Lung (tissue), 11 donors: ENCODE measurements at regions not wholly inside any gene's neighbourhood (a gene's known extent, or its start where the extent isn't known, plus 50 kb on each side); places are given as distances from the start of the nearest gene placed in this dataset.

ENCODE experiments used
- ATAC-seq: fragments of 200-7000 bp; cut with Tn5 transposase; one replicate; pipeline ENCODE4 v1.9.1; 2020; ENCODE audit warnings: moderate number of reproducible peaks; ENCODE audit not compliant: insufficient read depth, low FRiP score
- DNase-seq, 3 donors: peaks; one replicate each; pipeline ENCODE4 v3.0.0-alpha.2; 2013 to 2017
- H3K27ac ChIP-seq, 2 donors: one replicate each; pipeline ENCODE4 v1.5.1; 2013; ENCODE audit warnings: mild to moderate bottlenecking in 2 of 2, moderate library complexity in 2 of 2, control low read depth in 1 of 2, inconsistent platforms in 1 of 2, low read depth in 1 of 2, low read length in 1 of 2
- H3K27me3 ChIP-seq, 3 donors: one replicate each; pipeline ENCODE4 v1.5.1; 2013; ENCODE audit warnings: low read length in 2 of 3; ENCODE audit not compliant: control insufficient read depth in 3 of 3, insufficient read depth in 3 of 3
- H3K36me3 ChIP-seq, 4 donors: one replicate each; pipeline ENCODE4 v1.5.1; 2013; ENCODE audit warnings: low read length in 4 of 4, mild to moderate bottlenecking in 1 of 4, moderate library complexity in 1 of 4; ENCODE audit not compliant: control insufficient read depth in 4 of 4, insufficient read depth in 4 of 4
- H3K4me1 ChIP-seq, 5 donors: one replicate each; pipeline ENCODE4 v1.5.1; 2013; ENCODE audit warnings: low read length in 5 of 5, mild to moderate bottlenecking in 2 of 5, moderate library complexity in 1 of 5; ENCODE audit not compliant: control insufficient read depth in 5 of 5, insufficient read depth in 5 of 5
- H3K4me3 ChIP-seq: one replicate; pipeline ENCODE4 v1.5.1; 2013; ENCODE audit warnings: mild to moderate bottlenecking, control low read depth, moderate library complexity
- H3K9ac ChIP-seq, 2 donors: one replicate each; pipeline ENCODE4 v1.5.1; 2013; ENCODE audit warnings: low read length in 2 of 2, control low read depth in 1 of 2; ENCODE audit not compliant: insufficient read depth in 1 of 2
- H3K9me3 ChIP-seq, 4 donors: one replicate each; pipeline ENCODE4 v1.5.1; 2013; ENCODE audit warnings: low read length in 3 of 4, mild to moderate bottlenecking in 1 of 4, moderate library complexity in 1 of 4; ENCODE audit not compliant: control insufficient read depth in 4 of 4, insufficient read depth in 3 of 4
- CTCF ChIP-seq: IDR thresholded peaks from 2 replicates; pipeline ENCODE4 v1.5.1; 2012; ENCODE audit warnings: mild to moderate bottlenecking; ENCODE audit errors: control extremely low read depth, extremely low read depth
- WGBS, 2 donors: extraction: QIAGEN DNeasy Blood & Tissue Kit; methylation state at CpG; one replicate each; pipeline ENCODE4 v1.1.7; 2013; 5-methylcytosine and 5-hydroxymethylcytosine counted together
- donor health status: control.
- donor health status: control.
- donor health status: Bipolar disorder and iron deficiency.
- donor health status: healthy.
- donor health status: DM: yes; HTN: yes; CAD: no.

- no peak overlapping the region for H3K27ac ChIP-seq
- H3K9ac ChIP-seq: no peak overlapping the region
- no peaks in the 10 kb centered on the region for H3K27me3 ChIP-seq
- H3K4me1 ChIP-seq: peaks cover 0 to 1% (median 0%) of the 10 kb centered on the region in 5 donors
- ATAC-seq (no peak), DNase-seq (no peak)
- TF ChIP-seq CTCF: no peak
- WGBS, 2 donors: 79 to 87% methylated on average over 14 of the region's 14 CpGs
- H3K36me3 ChIP-seq: no peaks in the 10 kb centered on the region
- H3K9me3 ChIP-seq: peaks cover 0 to 3% (median 1%) of the 10 kb centered on the region in 4 donors
- no peak overlapping the region for H3K4me3 ChIP-seq
These were observed 69.4 kb downstream of the NRN1 start for GRCh38 chr6:5937169-5937909.

- Histone ChIP-seq H3K9me3 (peaks cover 0 to 3% (median 1%) of the 10 kb centered on the region in 4 donors), H3K36me3 (no peaks in the 10 kb centered on the region), H3K4me3 (no peak overlapping the region), H3K4me1 (peaks cover 0 to 1% (median 0%) of the 10 kb centered on the region in 5 donors), H3K9ac (no peak overlapping the region), H3K27me3 (no peaks in the 10 kb centered on the region), H3K27ac (no peak overlapping the region)
- DNase-seq (no peak), ATAC-seq (no peak)
- TF ChIP-seq CTCF: no peak
- 72 to 84% methylated on average over 8 of the region's 8 CpGs for WGBS, 2 donors
These were observed 70.1 kb downstream of the NRN1 start for GRCh38 chr6:5936631-5937030.

GRCh38 chr6:5936140-5936539, 70.6 kb downstream of the NRN1 start:
- TF ChIP-seq CTCF: no peak
- Histone ChIP-seq H3K9me3 (peaks cover 0 to 3% (median 1%) of the 10 kb centered on the region in 4 donors), H3K27ac (no peak overlapping the region), H3K9ac (no peak overlapping the region), H3K4me3 (no peak overlapping the region), H3K27me3 (no peaks in the 10 kb centered on the region), H3K4me1 (peaks cover 0 to 1% (median 0%) of the 10 kb centered on the region in 5 donors), H3K36me3 (no peaks in the 10 kb centered on the region)
- 70 to 78% methylated on average over 2 of the region's 2 CpGs for WGBS, 2 donors
- DNase-seq: no peak
- no peak for ATAC-seq
